Panc1 (cell line): ENCODE measurements at regions not wholly inside any gene's neighbourhood (a gene's known extent, or its start where the extent isn't known, plus 50 kb on each side); places are given as distances from the start of the nearest gene placed in this dataset.

Experiments
- CTCF ChIP-seq: fragments of 450-650 bp; IDR thresholded peaks from 2 replicates; pipeline ENCODE4 v1.5.1; 2017; ENCODE audit warnings: mild to moderate bottlenecking
- POLR2AphosphoS5 ChIP-seq: IDR thresholded peaks from 2 replicates; pipeline ENCODE4 v1.6.1; 2012; ENCODE audit warnings: mild to moderate bottlenecking, low read depth, low read length, moderate library complexity
- REST ChIP-seq, 2 experiments: IDR thresholded peaks; 2 replicates each; pipeline ENCODE4 v1.6.1; 2011 to 2012; ENCODE audit warnings: low read depth in 2 of 2, control low read depth in 1 of 2, low read length in 1 of 2, mild to moderate bottlenecking in 1 of 2, moderate library complexity in 1 of 2; ENCODE audit not compliant: insufficient read depth in 1 of 2
- SIN3A ChIP-seq: IDR thresholded peaks from 2 replicates; pipeline ENCODE4 v1.6.1; 2012; ENCODE audit warnings: low read depth, mild to moderate bottlenecking, low read length, moderate library complexity, borderline replicate concordance; ENCODE audit not compliant: insufficient read depth
- TCF7L2 ChIP-seq: IDR thresholded peaks from 2 replicates; pipeline ENCODE4 v1.6.1; 2011; ENCODE audit warnings: mild to moderate bottlenecking, low read depth, low read length, inconsistent platforms

GRCh38 chr12:67411562-67411961, 142.4 kb downstream of the CAND1 start:
- no peak for TF ChIP-seq REST (IDR thresholded peaks at IDR 0.05; ENCODE audit: insufficient read depth in 1 of 2, low read depth in 2 of 2, low read length in 1 of 2)
- no peak for TF ChIP-seq CTCF
- no peak for TF ChIP-seq POLR2AphosphoS5
- TF ChIP-seq SIN3A: no peak
- no peak for TF ChIP-seq TCF7L2
